HG02623 (cell line): ENCODE measurements at regions not wholly inside any gene's neighbourhood (a gene's known extent, or its start where the extent isn't known, plus 50 kb on each side); places are given as distances from the start of the nearest gene placed in this dataset.

ENCODE experiments used
- ATAC-seq: cut with Tn5 transposase; IDR thresholded peaks from one replicate; pipeline ENCODE4 v1.9.1; 2021; ENCODE audit warnings: moderate library complexity; ENCODE audit not compliant: unreplicated experiment

DNA sequence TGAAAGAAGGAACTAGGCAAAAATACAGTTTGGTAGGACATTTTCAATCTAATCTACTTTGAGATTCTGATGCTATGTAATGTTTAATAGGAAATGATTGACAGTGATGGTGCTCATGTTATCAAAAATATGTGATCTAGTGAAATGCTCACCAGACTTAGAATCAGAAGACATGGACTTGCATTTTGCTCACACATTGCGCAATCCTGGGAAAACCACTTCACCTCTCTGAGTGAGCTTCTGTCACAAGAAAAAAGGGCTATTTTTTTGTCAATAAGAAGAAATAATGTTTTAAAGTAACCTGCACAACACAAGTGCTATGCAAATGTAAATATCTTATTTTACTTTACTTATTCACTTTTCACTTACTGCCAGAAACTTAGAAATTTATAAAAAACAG lies 380.9 kb upstream of the HTR2A start:
- no peak for ATAC-seq

DNA sequence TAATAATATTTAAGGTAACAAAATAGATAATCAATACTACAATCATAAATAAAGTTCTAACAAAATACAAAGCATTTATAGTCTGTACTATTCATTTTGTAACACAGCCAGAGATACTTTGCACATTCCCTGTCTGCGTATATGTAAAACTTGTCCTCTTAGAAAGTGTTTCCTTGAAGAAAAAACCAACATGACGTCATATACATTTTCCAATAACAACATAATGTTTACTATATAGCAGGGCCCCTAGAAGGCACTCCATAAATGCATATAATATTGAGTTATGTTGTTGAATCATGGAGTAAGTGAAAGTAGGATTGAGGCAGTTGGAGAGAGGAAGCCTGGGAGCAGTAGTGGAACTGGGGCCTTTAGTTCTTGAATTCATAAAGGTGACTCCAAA lies 371.4 kb upstream of the HTR2A start:
- ATAC-seq: no peak

DNA sequence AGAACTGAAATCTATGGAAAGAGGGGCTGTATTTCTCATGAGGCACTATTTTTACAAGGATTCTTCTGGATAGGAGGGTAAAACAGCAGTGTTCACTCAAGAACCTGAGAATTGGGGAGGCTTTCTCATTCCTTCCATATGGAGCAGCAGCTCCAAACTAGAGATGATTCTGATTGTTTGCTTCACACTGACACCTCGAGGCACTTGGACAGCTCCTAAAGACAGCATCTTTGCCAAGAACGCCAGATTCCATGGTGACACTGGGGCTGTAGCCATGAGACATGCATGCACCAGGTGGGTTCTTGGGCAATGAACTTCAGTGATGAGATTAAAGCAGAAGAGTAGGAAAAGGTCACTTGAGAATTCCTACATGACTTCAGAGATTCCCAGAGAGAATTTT lies 361.5 kb upstream of the HTR2A start:
- no peak for ATAC-seq

DNA sequence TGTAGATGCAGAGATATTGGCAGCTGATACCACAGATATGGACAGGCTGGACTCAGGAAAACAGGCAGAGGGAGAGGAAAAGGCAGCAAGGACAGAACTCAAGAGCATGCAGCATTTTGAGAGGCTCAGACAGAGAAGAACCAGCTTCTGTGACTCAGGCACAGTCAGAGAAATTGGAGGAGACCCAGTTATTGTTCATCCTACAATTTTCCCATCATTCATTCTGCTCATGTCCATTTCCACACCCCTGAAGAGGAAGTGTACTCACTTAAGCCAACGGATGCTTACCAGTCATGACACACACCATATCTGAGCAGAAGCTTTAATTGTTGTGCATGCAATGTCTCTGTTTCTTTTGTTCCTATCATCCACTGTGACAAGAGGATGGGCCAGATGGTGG lies 359.8 kb upstream of the HTR2A start:
- no peak for ATAC-seq

DNA sequence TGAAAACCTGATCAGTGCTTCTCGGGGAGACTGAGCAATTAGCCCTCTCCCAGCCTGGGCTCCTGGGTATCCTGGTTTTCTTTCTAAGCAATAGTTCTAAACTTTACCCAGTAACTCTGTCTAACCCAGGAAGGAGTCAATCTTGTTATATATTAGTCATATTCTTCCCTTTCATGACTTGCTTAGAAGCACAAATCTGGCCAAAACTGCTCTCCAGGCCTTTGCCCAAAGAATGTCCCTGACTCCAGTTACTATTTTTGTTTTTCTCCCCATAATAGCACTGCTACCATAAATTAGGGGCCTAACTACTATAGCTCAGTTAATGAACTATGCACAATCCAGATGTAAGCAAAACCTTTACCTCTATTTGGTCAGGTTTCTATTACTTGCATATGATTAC lies 355.8 kb upstream of the HTR2A start:
- ATAC-seq: no peak

DNA sequence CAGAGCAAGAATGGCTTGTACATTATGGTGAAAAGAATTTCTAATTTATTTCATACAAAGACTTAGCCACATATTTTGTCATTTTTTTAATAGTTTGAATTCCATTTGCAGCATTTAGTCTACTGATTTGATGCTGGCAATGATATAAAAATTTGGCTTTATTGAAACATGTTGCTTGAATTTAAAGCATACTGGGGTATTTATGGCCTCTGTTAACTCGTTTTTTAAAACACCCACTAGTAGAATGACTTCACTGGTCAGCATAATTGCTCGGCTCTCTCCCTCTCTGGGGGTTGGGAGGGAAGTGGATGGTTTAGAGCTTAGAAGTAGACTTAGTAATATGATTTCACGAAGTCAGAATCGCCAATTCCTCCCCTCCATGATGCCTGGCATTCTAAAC lies 354.9 kb upstream of the HTR2A start:
- no peak for ATAC-seq

DNA sequence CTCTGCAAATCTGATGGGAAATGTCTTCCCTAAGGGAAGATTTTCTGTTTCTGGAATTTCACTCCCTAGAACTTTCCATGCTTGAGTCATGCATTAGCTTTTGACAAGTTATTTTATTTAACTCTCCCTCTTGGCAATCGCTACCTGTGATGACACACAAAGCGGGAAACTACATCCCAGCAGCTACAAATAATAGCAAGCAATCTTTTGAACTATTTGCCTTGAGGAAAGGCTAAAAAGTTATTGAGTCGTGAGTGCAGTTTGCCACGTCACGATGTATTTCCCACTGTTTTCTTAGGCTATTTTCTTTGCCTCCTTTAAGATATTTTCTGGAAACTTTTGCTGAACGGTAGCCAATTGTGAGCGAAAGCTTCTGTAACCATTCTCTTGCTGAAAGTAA lies 353.3 kb upstream of the HTR2A start:
- no peak for ATAC-seq

DNA sequence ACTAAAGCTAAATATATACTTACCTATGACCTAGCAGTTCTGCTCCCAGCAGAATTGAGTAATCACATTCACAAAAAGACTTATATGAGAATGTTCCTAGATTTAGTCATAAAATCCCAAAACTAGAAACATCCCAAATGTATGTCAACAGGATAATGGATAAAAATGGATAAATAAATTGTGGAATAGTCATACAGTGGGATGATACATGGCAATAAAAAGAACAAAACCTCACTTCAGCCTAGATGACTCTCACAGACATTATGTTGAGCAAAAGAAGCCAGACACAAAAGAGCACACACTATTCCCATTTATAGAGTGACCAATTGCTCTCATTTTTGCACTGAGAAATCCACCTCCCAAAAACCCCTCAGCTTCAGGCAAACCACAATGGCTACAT lies 352.4 kb upstream of the HTR2A start:
- ATAC-seq: no peak

DNA sequence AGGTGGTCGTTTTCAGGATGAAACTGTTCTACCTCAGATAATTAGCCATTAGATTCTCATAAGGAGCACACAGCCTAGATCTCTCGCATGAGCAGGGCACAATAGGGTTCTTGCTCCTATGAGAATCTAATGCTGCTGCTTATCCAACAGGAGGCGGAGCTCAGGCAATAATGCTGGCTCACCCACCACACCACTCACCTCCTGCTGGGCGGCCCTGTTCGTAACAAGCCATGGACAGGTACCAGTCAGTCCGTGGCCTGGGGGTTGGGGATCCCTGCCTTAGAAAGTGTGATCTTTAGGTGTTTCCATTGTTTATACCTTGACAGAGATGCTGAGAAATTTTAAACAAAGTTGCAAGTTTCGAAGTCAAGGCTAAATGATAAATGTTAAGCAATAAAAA lies 344.6 kb upstream of the HTR2A start:
- no peak for ATAC-seq

DNA sequence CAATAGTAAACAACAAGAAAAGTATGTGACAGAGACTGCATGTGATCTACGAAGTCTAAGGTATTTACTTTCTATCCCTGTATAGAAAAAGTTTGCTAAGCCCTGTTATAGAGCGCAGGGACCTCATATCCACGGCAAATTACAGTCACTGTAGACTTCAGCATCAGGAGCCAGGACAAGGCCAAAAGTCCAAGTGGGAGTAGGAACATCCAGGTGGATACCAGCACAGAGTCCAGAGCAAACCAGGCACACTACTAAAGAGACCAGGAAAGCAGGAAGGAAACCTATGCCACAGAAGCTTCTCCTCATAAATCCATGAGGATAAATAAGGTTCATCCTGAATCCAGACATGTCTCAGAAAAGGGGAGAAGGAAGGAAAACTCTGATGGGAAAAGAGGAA lies 342.2 kb upstream of the HTR2A start:
- ATAC-seq: no peak

DNA sequence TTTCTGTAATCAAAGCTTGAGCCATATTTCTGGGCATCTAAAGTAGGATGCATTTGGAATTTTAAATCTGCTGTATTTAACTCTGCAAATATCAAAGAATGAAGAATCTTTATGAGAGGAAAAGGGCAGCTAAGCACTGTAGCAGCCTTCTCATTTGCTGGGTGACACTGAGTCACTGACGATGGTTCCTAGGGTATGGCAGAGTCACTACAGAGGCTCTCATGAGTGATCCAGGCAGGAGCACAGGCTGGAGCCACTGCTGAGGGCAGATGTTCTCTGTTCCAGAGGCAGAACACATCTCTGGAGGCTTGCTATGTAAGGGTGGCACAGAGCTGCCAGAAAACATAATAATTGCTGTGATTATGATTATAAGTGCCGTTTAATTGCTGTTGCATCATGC lies 340.7 kb upstream of the HTR2A start:
- ATAC-seq: no peak

DNA sequence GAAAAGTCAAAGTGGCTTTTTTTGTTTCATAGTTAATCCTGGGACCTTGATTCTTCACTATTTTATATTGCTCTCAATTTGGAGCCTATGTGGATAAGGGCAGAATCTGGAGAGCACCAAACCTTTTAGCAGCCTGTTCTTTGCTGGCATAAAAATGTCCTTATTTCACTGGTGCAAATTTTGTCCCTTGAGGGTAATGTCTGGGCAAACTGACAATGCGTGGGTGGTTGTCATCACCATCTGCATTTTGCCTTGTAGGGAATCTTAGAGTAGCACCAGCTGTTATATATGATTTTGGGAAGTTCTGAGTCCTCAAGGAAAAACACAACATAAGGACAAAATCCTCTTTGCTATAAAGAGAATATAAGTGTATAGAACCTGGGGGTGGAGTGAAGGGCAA lies 336.9 kb upstream of the HTR2A start:
- ATAC-seq: no peak

DNA sequence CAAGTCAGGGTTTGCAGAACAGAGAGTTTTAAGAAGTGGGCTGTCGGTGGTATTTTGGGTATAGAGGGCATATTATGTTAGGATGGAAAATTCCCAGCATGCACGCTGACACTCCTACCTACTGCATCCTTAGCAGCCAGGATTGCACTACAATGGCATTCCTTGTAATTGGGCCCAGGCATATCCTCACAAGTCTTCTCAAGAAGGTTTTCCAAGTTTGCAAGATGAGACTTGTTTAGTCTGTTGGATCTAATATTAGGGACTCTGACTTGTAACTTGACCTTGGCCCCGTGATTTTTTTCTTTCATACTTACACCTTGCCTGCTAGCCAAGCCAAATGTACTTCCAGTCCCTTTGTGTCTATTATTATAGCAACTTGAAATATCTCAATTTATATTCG lies 335.7 kb upstream of the HTR2A start:
- no peak for ATAC-seq

DNA sequence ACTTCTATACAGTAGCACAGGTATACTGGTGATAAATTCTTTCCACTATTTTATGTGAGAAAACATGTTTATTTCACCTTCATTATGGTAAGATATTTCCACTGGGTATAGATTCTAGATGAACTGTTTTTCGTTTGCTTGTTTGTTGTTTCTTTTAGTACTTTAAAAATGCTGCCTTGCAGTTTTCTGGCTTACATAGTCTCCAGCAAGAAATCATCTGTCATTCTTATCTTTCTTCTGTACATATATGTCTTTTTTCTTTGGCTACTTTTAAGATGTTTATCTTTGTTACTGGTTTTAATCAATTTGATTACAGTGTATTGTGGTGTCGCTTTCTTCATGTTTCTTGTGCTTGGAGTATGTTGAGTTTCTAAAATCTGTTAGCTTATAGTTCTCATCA lies 333.3 kb upstream of the HTR2A start:
- no peak for ATAC-seq

DNA sequence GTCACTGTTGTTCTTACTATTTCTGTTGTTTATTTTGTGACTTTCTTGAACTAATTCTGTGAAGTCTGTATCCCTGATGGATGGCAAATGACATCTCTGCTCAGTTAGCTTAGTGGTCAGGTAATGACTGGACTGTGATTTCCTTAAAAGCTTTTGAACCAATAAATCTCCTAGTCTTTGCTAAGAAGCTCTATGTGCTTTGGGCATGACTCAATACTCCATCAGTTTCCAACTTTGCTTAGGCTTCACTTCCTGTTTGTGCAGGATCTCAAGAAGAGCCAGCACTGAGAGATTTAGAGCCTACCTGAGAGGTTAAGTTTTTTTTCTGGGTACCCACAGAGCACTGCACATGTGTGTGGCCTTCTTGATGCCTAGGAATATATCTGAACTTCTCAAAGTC lies 329.7 kb upstream of the HTR2A start:
- ATAC-seq: no peak

DNA sequence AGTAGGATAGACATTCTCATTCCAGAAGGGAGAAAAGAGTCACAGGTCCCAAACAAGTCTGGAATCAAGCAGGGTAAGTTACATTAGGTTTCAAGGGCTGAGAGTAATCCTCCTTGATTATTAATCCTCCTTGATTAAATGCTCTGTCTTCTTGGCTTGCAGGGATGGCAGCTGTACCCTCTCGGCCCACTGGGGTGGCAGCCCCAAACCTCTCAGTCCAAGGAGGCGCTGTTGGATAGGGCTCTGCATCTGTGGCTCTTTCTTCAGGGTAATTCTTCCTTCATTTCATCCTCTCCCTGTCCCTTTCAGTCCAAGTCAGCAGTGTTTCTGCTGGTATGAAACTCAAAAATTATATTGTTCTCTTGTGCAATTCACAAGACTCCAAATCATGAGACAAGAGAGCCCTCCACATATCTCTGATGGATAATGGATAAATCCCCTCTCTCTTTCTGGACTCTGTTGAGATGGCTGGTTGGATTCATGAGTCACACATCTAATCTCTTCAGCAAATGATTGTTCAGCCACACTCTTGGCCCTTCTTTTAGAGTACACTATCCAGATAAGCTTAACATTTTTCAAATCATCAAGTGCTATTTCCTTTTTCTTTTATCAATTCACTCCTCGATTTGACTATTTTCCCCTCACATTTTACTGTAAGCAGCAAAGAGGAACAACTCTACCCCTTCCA lies 323.7 kb upstream of the HTR2A start:
- no peak for ATAC-seq

DNA sequence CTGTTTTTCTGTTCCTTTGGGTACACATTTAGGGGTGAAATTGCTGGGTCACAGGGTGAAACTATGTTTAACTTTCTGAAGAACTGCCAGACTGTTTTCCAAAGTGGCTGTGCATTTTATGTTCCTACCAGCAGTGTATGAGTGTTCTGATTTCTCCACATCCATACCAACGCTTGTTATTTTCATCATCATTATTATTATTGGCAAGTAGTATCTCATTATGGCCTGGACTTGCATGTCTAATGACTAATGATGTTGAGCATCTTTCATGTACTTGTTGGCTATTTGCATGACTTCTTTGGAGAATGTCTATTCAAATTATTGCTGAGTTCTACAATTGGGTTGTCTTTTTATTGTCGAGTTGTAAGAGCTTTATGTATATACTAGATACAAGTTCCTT lies 321.8 kb upstream of the HTR2A start:
- ATAC-seq: no peak

DNA sequence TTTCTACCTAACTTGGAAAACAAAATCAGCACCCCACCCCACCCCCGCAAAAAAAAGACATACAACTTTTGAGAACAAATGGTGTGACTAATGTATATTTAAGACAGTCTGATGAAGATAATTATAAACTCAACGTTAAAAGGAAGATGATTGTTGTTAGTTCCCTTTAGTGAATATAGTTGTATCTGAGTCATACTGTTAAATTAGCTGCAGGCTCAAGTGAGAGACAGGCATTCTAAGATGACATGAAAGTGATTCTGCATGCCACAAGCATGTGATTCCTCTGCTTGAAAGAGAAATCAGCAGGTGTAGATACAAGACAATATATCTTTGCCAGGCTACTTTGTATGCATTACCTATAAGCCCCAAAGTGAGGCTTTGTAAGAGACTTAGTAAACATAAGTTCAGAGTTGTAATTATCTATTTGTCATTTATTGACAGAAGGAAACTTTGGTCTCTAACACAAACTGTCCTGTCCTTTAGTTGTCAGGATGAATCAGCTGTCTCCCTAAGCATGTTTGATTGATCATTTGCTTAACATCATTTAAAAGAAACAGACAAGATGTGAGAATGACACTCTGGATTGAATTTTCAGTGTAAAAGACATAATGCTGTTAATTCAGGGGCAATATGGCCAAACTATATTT lies 319.4 kb upstream of the HTR2A start:
- ATAC-seq: no peak

DNA sequence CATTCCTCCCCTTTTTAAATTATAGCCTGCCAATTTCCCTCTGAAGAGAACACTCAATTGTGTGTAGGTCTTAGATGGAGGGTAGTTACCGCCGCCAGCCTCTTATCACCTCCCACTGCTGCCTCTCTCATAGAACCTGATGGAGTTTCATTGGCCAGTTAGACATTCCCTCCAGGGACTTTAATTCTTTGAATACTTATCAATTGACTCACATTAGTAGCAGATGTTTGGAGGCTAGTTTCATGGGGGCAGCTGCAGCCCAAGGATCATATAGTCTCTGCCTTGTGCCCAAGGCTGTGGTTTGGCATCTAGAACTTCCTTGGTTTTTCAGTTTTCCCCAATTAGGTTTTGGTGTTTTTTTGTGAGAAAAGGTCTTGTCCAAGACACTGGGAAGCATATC lies 318.9 kb upstream of the HTR2A start:
- ATAC-seq: no peak

DNA sequence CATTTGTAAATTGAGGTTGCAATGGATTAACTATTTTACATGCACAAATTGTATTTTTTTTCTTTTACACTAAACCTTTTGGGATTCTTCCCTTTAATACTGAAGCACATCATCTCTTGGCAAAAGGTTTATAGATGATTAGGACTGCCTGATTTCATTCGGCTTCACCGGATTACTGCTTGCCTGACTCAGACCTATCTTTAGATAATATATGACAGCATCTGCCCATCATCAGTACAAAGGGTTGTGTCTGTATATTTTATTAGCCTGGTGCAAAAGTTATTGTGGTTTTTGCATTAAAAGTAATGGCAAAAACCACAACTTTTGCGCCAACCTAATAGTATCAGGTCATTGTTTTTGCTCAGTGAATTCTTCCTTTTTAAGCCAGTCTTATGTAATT lies 316.2 kb upstream of the HTR2A start:
- ATAC-seq: no peak

DNA sequence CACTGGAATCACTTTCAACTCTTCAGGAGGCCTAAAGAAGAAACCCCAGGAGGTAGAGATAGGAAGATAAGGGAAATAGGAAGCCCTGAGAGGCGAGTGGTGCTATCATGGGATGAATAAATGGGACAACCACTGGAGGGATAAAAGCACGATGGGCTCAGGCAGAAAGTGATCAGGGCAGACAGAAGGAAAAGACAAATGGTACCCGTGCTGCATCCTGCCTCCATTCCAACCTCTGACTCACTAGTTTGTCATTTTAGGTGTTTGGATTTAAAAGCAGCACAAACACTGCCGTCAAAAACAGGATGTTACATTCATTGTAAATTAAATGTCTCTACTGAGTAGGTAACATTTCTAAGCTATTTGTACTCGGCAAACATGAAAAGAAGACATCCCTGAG lies 314.3 kb upstream of the HTR2A start:
- no peak for ATAC-seq

DNA sequence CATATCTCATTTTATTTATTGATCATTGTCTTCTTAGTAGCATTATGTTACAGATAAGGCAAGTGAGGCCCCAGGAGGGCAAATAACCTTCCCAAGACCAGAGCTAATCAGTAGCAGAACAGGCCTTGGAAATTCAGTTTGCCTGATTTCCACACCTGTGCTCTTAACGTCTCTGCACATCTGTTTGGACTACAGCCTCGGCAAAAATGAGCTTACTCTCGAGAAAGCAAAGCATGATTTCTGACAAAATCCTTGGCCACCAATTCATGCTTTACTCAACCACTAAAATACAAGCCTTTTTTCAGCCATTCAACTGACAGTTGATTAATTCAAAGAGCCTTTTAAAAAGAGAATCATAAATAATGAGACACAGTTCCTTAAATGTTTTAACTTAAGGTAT lies 309.3 kb upstream of the HTR2A start:
- no peak for ATAC-seq

DNA sequence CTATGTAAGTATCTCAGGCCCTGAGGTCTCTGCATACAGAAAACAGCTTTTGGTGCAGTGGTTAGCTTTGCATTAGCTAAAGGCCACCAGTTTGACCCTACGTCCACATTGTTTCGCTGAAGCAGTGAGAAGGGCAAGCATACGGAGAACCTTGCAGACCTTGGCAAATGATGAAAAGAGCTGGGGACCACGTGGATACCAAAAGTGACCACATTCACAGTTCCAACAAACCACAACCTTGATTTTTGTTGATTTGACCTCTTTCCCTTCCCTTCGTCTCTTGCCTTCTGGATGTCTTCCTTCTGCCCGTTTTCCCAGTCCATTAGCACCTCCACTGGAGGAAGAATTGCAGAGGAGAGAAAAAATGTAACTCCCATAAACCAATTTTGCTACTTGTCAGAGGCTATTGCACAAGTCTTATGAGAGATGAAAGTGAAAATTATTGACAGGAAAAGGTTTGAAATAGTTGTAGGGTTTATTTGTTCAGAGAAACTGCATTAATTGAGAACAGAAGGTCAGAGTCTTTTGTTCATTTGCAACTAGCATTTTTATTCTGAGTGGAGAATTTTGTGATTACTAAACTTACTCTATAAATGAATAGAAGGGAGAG lies 293.9 kb upstream of the HTR2A start:
- ATAC-seq: no peak
